GM10266 (cell line): ENCODE measurements at regions not wholly inside any gene's neighbourhood (a gene's known extent, or its start where the extent isn't known, plus 50 kb on each side); places are given as distances from the start of the nearest gene placed in this dataset.

Experiments
- DNase-seq: peaks from one replicate; pipeline ENCODE4 v3.0.0; 2012; ENCODE audit errors: extremely low spot score
- TF ChIP-seq, protein P1 (sequence below): IDR thresholded peaks from 2 replicates; pipeline ENCODE4 v1.5.1; 2012; ENCODE audit warnings: mild to moderate bottlenecking, low read depth; ENCODE audit not compliant: control insufficient read depth, insufficient read depth; ENCODE audit errors: missing control alignments

- no peak for DNase-seq
- TF ChIP-seq, protein P1, sequence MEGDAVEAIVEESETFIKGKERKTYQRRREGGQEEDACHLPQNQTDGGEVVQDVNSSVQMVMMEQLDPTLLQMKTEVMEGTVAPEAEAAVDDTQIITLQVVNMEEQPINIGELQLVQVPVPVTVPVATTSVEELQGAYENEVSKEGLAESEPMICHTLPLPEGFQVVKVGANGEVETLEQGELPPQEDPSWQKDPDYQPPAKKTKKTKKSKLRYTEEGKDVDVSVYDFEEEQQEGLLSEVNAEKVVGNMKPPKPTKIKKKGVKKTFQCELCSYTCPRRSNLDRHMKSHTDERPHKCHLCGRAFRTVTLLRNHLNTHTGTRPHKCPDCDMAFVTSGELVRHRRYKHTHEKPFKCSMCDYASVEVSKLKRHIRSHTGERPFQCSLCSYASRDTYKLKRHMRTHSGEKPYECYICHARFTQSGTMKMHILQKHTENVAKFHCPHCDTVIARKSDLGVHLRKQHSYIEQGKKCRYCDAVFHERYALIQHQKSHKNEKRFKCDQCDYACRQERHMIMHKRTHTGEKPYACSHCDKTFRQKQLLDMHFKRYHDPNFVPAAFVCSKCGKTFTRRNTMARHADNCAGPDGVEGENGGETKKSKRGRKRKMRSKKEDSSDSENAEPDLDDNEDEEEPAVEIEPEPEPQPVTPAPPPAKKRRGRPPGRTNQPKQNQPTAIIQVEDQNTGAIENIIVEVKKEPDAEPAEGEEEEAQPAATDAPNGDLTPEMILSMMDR: no peak
Measured at GRCh38 chr14:97178781-97179180, 381.6 kb downstream of the VRK1 start.

- TF ChIP-seq, protein P1: no peak
- no peak for DNase-seq
Measured at GRCh38 chr14:97179573-97179972, 382.4 kb downstream of the VRK1 start.

- DNase-seq: no peak
- TF ChIP-seq, protein P1: no peak
Measured at GRCh38 chr14:97180304-97181200, 383.4 kb downstream of the VRK1 start.

- TF ChIP-seq, protein P1: no peak
- DNase-seq: peak; percentile 15
Measured at GRCh38 chr14:97185186-97185585, 388.0 kb downstream of the VRK1 start.

GRCh38 chr14:97187916-97188315 lies 390.7 kb downstream of the VRK1 start:
- DNase-seq: no peak
- TF ChIP-seq, protein P1: no peak

GRCh38 chr14:97196336-97196735 lies 399.2 kb downstream of the VRK1 start:
- TF ChIP-seq, protein P1: no peak
- no peak for DNase-seq

- TF ChIP-seq, protein P1: no peak
- no peak for DNase-seq
Measured at GRCh38 chr14:97198813-97199212, 401.6 kb downstream of the VRK1 start.
